Ovary (tissue), 7 donors: ENCODE measurements at regions not wholly inside any gene's neighbourhood (a gene's known extent, or its start where the extent isn't known, plus 50 kb on each side); places are given as distances from the start of the nearest gene placed in this dataset.

ENCODE experiments used
- DNase-seq, 5 donors: peaks; one replicate each; pipeline ENCODE4 v3.0.0-alpha.2; 2019 to 2020
- H3K27ac ChIP-seq, 2 donors: fragments of 200-600 bp; one replicate each; pipeline versions ENCODE4 v1.5.1 to v1.8.0; 2019 to 2022
- H3K27me3 ChIP-seq: fragments of 200-600 bp; one replicate; pipeline ENCODE4 v1.8.0; 2022
- H3K36me3 ChIP-seq: fragments of 200-600 bp; sonication (generic); one replicate; pipeline ENCODE4 v1.5.1; 2019
- H3K4me1 ChIP-seq: one replicate; pipeline ENCODE4 v1.8.1; 2013; ENCODE audit warnings: mild to moderate bottlenecking, moderate library complexity; ENCODE audit not compliant: insufficient read depth
- H3K4me3 ChIP-seq: fragments of 200-600 bp; sonication (generic); one replicate; pipeline ENCODE4 v1.5.1; 2017
- H3K9me3 ChIP-seq, 2 donors: fragments of 200-600 bp in 1 of 2; sonication (generic) in 1 of 2; one replicate each; pipeline versions ENCODE4 v1.5.1 to v1.8.1; 2013 to 2019; ENCODE audit warnings: mild to moderate bottlenecking in 1 of 2, moderate library complexity in 1 of 2
- EP300 ChIP-seq: sonication (generic); formaldehyde crosslinking; IDR thresholded peaks from one replicate; pipeline ENCODE4 v1.6.1; 2017; ENCODE audit warnings: antibody characterized with exemption
- POLR2A ChIP-seq: fragments of 450-650 bp; IDR thresholded peaks from one replicate; pipeline ENCODE4 v1.6.1; 2017; ENCODE audit warnings: antibody characterized with exemption, mild to moderate bottlenecking, moderate library complexity
- WGBS, 3 donors: extraction: QIAGEN DNeasy Blood & Tissue Kit in 1 of 3; methylation state at CpG; one replicate each; pipeline versions ENCODE4 v1.1.5 to v1.1.7; 2013 to 2017; 5-methylcytosine and 5-hydroxymethylcytosine counted together
- intact Hi-C, 4 donors: fragments of 100-400 bp; cut with DNase I; formaldehyde crosslinking; loops; one replicate each; pipeline versions ENCODE4 v1.11.0 to v1.15.1; 2022 to 2023
- TF ChIP-seq, protein P1 (sequence below), 3 donors: fragments of 450-650 bp in 2 of 3; fragments of 200-600 bp in 1 of 3; IDR thresholded peaks; one replicate each; pipeline versions ENCODE4 v1.5.1 to v1.8.0; 2016 to 2022; ENCODE audit warnings: antibody characterized with exemption in 3 of 3, mild to moderate bottlenecking in 1 of 3
- donor health status: DM: no; HTN: no; CAD: no; lungs with moderate emphysema.
- donor health status: DM: no; HTN: no; CAD: no.
- donor health status: Bipolar disorder and iron deficiency.
- donor health status: DM: no; HTN: no; CAD: no.
- donor health status: DM: yes; HTN: yes; CAD: no.

- H3K36me3 ChIP-seq: no peaks in the 10 kb centered on the region
- intact Hi-C loops: no loop called here
- no peak overlapping the region for H3K4me3 ChIP-seq
- WGBS, 3 donors: 79 to 89% (median 86%) methylated on average over 4 of the region's 4 CpGs
- no peak for DNase-seq
- no peaks in the 10 kb centered on the region for H3K4me1 ChIP-seq
- no peaks in the 10 kb centered on the region for H3K9me3 ChIP-seq
- TF ChIP-seq EP300 (no peak), POLR2A (no peak)
- TF ChIP-seq, protein P1, sequence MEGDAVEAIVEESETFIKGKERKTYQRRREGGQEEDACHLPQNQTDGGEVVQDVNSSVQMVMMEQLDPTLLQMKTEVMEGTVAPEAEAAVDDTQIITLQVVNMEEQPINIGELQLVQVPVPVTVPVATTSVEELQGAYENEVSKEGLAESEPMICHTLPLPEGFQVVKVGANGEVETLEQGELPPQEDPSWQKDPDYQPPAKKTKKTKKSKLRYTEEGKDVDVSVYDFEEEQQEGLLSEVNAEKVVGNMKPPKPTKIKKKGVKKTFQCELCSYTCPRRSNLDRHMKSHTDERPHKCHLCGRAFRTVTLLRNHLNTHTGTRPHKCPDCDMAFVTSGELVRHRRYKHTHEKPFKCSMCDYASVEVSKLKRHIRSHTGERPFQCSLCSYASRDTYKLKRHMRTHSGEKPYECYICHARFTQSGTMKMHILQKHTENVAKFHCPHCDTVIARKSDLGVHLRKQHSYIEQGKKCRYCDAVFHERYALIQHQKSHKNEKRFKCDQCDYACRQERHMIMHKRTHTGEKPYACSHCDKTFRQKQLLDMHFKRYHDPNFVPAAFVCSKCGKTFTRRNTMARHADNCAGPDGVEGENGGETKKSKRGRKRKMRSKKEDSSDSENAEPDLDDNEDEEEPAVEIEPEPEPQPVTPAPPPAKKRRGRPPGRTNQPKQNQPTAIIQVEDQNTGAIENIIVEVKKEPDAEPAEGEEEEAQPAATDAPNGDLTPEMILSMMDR (IDR thresholded peaks at IDR 0.05): no peak
- H3K27me3 ChIP-seq: no peaks in the 10 kb centered on the region
- no peak overlapping the region for H3K27ac ChIP-seq
These were observed 51.9 kb upstream of the SPDL1 start for GRCh38 chr5:169531631-169532030.

DNA sequence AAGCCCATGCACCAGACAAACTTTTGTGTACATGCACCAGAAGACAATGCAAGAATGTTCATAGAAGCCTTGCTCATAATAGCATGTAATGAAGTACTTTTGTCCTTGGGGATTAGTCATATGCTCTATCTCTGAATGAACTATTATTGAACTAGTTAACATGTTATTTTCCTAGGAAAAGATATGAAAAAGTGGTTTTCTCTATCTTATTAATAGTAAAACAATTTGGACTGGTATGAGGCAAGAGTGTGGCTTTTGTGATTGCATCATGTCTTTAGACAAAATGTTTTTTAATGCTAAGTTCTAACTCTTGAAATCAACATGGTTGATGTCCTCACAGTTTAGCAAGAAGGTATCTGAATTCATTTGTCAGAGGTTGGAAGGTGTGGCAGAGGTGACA is 55.7 kb upstream of the SPDL1 start:
- Histone ChIP-seq H3K27ac (no peak overlapping the region), H3K27me3 (no peaks in the 10 kb centered on the region), H3K4me3 (no peak overlapping the region), H3K36me3 (no peaks in the 10 kb centered on the region), H3K4me1 (no peaks in the 10 kb centered on the region), H3K9me3 (no peaks in the 10 kb centered on the region)
- DNase-seq: no peak
- TF ChIP-seq, protein P1 (IDR thresholded peaks at IDR 0.05): no peak
- TF ChIP-seq EP300 (no peak), POLR2A (no peak)
- intact Hi-C loops: no loop called here

- H3K36me3 ChIP-seq: no peaks in the 10 kb centered on the region
- 64 to 78% (median 74%) methylated on average over 2 of the region's 2 CpGs for WGBS, 3 donors
- H3K27ac ChIP-seq: no peak overlapping the region
- H3K9me3 ChIP-seq: no peaks in the 10 kb centered on the region
- TF ChIP-seq POLR2A (no peak), EP300 (no peak)
- TF ChIP-seq, protein P1 (IDR thresholded peaks at IDR 0.05): no peak
- no peak overlapping the region for H3K4me3 ChIP-seq
- DNase-seq: no peak
- intact Hi-C loops: no loop called here
- H3K27me3 ChIP-seq: no peaks in the 10 kb centered on the region
- no peaks in the 10 kb centered on the region for H3K4me1 ChIP-seq
These were observed 56.5 kb upstream of the SPDL1 start for GRCh38 chr5:169527066-169527465.

GRCh38 chr5:169522851-169523250 is 60.7 kb upstream of the SPDL1 start:
- no peaks in the 10 kb centered on the region for H3K4me1 ChIP-seq
- H3K36me3 ChIP-seq: no peaks in the 10 kb centered on the region
- TF ChIP-seq EP300 (no peak), POLR2A (no peak)
- TF ChIP-seq, protein P1 (IDR thresholded peaks at IDR 0.05): no peak
- 85 to 91% (median 90%) methylated on average over 3 of the region's 3 CpGs for WGBS, 3 donors
- H3K27ac ChIP-seq: no peak overlapping the region
- H3K27me3 ChIP-seq: no peaks in the 10 kb centered on the region
- intact Hi-C loops: no loop called here
- no peak overlapping the region for H3K4me3 ChIP-seq
- H3K9me3 ChIP-seq: no peaks in the 10 kb centered on the region
- DNase-seq: no peak
